SK-N-SH (cell line): ENCODE measurements at regions not wholly inside any gene's neighbourhood (a gene's known extent, or its start where the extent isn't known, plus 50 kb on each side); places are given as distances from the start of the nearest gene placed in this dataset.
"Not testable (repeated sequence)": the region's sequence is repeated elsewhere in the genome, so short reads cannot be mapped to it uniquely, and the experiment has no call there.

Experiments
- CTCF ChIA-PET: fragments of 300-600, 350-600 bp; formaldehyde crosslinking; extraction: SDS; loops from one replicate; lab custom pipeline; 2021; lab: Yijun Ruan, JAX
- POLR2A ChIA-PET: fragments of 350-600 bp; sonication (Branson Sonifier 250); formaldehyde crosslinking; extraction: SDS; loops from one replicate; lab custom pipeline; 2020; ENCODE audit warnings: antibody characterized with exemption, inconsistent platforms; lab: Yijun Ruan, JAX
- DNase-seq: peaks from one replicate; pipeline ENCODE4 v3.0.0; 2012
- H2AFZ ChIP-seq: fragments of 200-600 bp; sonication (generic); 2 replicates; pipeline ENCODE4 v1.8.1; 2016; ENCODE audit warnings: antibody characterized with exemption, mild to moderate bottlenecking, low read depth
- H3F3A ChIP-seq: fragments of 200-600 bp; sonication (generic); replicated peaks from 2 replicates; pipeline ENCODE3; 2016; ENCODE audit warnings: antibody characterized with exemption, mild to moderate bottlenecking; ENCODE audit not compliant: insufficient read depth
- H3K27ac ChIP-seq, 2 experiments: fragments of 200-500 bp in 1 of 2; fragments of 200-600 bp in 1 of 2; sonication (Bioruptor generic) in 1 of 2; sonication (generic), shearing (Covaris generic) in 1 of 2; 2 replicates each; pipeline versions ENCODE4 v1.5.1 to v1.6.1; 2014 to 2016; ENCODE audit warnings: low read depth in 2 of 2, inconsistent platforms in 1 of 2, low read length in 1 of 2, mild to moderate bottlenecking in 1 of 2, mixed read lengths in 1 of 2
- H3K27me3 ChIP-seq: fragments of 200-600 bp; sonication (generic), shearing (Covaris generic); 2 replicates; pipeline ENCODE4 v1.6.1; 2016; ENCODE audit warnings: mixed run types; ENCODE audit not compliant: insufficient read depth
- H3K36me3 ChIP-seq, 2 experiments: fragments of 200-500 bp in 1 of 2; fragments of 200-600 bp in 1 of 2; sonication (Bioruptor generic) in 1 of 2; sonication (generic) in 1 of 2; replicated peaks in 1 of 2; 2 replicates each; pipeline versions ENCODE3 to v1.5.1; 2014 to 2016; ENCODE audit warnings: low read length in 1 of 2, mild to moderate bottlenecking in 1 of 2; ENCODE audit not compliant: insufficient read depth in 2 of 2, control insufficient read depth in 1 of 2
- H3K4me1 ChIP-seq, 2 experiments: fragments of 200-500 bp in 1 of 2; fragments of 200-600 bp in 1 of 2; sonication (Bioruptor generic) in 1 of 2; sonication (generic), shearing (Covaris generic) in 1 of 2; 2 replicates each; pipeline versions ENCODE4 v1.5.1 to v1.6.1; 2014 to 2016; ENCODE audit warnings: low read depth in 1 of 2, low read length in 1 of 2, mixed run types in 1 of 2; ENCODE audit not compliant: insufficient read depth in 2 of 2, control insufficient read depth in 1 of 2
- H3K4me2 ChIP-seq: fragments of 200-600 bp; sonication (generic), shearing (Covaris generic); 2 replicates; pipeline ENCODE4 v1.6.1; 2017; ENCODE audit warnings: mixed run types
- H3K4me3 ChIP-seq, 2 experiments: fragments of 200-500 bp in 1 of 2; fragments of 200-600 bp in 1 of 2; sonication (Bioruptor generic) in 1 of 2; sonication (generic), shearing (Covaris generic) in 1 of 2; 2 replicates each; pipeline versions ENCODE4 v1.5.1 to v1.8.1; 2014 to 2016; ENCODE audit warnings: low read depth in 2 of 2, inconsistent platforms in 1 of 2, low read length in 1 of 2, mild to moderate bottlenecking in 1 of 2, mixed read lengths in 1 of 2, moderate library complexity in 1 of 2
- H3K79me2 ChIP-seq: fragments of 200-600 bp; sonication (generic); 2 replicates; pipeline ENCODE4 v1.8.1; 2017; ENCODE audit warnings: mild to moderate bottlenecking; ENCODE audit not compliant: insufficient read depth
- H3K9ac ChIP-seq: fragments of 200-600 bp; sonication (generic); 2 replicates; pipeline ENCODE4 v1.6.1; 2017; ENCODE audit warnings: mixed run types
- H3K9me2 ChIP-seq: fragments of 200-600 bp; sonication (generic); 2 replicates; pipeline ENCODE4 v1.6.1; 2017; ENCODE audit warnings: mixed run types
- H3K9me3 ChIP-seq: fragments of 200-600 bp; sonication (generic); 2 replicates; pipeline ENCODE4 v1.6.1; 2017; ENCODE audit warnings: mixed run types, mild to moderate bottlenecking, moderate library complexity
- H4K20me1 ChIP-seq: fragments of 200-600 bp; sonication (generic); 2 replicates; pipeline ENCODE4 v1.6.1; 2017; ENCODE audit warnings: mild to moderate bottlenecking, mixed run types; ENCODE audit not compliant: insufficient read depth
- CHD2 ChIP-seq: fragments of 150-350 bp; IDR thresholded peaks from 2 replicates; pipeline ENCODE4 v1.6.1; 2018; ENCODE audit warnings: low read length; ENCODE audit not compliant: partially characterized antibody
- CTCF ChIP-seq: fragments of 200-600 bp; sonication (generic); IDR thresholded peaks from 2 replicates; pipeline ENCODE4 v1.6.1; 2017; ENCODE audit warnings: antibody characterized with exemption, mild to moderate bottlenecking, moderate library complexity
- ELF1 ChIP-seq: IDR thresholded peaks from 2 replicates; pipeline ENCODE4 v1.4.0; 2012
- FOXM1 ChIP-seq: IDR thresholded peaks from 2 replicates; pipeline ENCODE4 v1.4.0; 2012; ENCODE audit warnings: low read depth, mild to moderate bottlenecking
- GABPA ChIP-seq: IDR thresholded peaks from 2 replicates; pipeline ENCODE4 v1.4.0; 2012; ENCODE audit warnings: low read depth, mild to moderate bottlenecking
- GATA2 ChIP-seq: sonication (generic); formaldehyde crosslinking; IDR thresholded peaks from 2 replicates; pipeline ENCODE4 v1.5.0; 2020; ENCODE audit warnings: mild to moderate bottlenecking, missing genetic modification reagents
- IRF3 ChIP-seq: fragments of 150-350 bp; IDR thresholded peaks from 2 replicates; pipeline ENCODE4 v1.6.1; 2016; ENCODE audit warnings: mild to moderate bottlenecking, low read depth, low read length
- NFIC ChIP-seq: IDR thresholded peaks from 2 replicates; pipeline ENCODE4 v1.4.0; 2012; ENCODE audit warnings: borderline replicate concordance
- NRF1 ChIP-seq: IDR thresholded peaks from 2 replicates; pipeline ENCODE4 v1.6.1; 2012; ENCODE audit warnings: low read depth, mild to moderate bottlenecking, low read length
- RAD21 ChIP-seq: IDR thresholded peaks from 2 replicates; pipeline ENCODE4 v1.6.1; 2012; ENCODE audit warnings: mild to moderate bottlenecking, low read length
- RCOR1 ChIP-seq: fragments of 150-350 bp; IDR thresholded peaks from 2 replicates; pipeline ENCODE4 v1.6.1; 2017; ENCODE audit warnings: antibody characterized with exemption, low read length
- RXRA ChIP-seq: IDR thresholded peaks from 2 replicates; pipeline ENCODE4 v1.4.0; 2012; ENCODE audit warnings: low read depth, mild to moderate bottlenecking, borderline replicate concordance
- SIN3A ChIP-seq: IDR thresholded peaks from 2 replicates; pipeline ENCODE4 v1.6.1; 2012; ENCODE audit warnings: low read depth, mild to moderate bottlenecking, low read length, moderate library complexity, borderline replicate concordance
- TEAD4 ChIP-seq: IDR thresholded peaks from 2 replicates; pipeline ENCODE4 v1.4.0; 2012; ENCODE audit warnings: mild to moderate bottlenecking, borderline replicate concordance; ENCODE audit not compliant: insufficient read depth
- ZBTB33 ChIP-seq: IDR thresholded peaks from 2 replicates; pipeline ENCODE4 v1.4.0; 2012; ENCODE audit warnings: low read depth, borderline replicate concordance
- WGBS: methylation state at CpG from one replicate; pipeline ENCODE4 v1.1.6; 2017; ENCODE audit warnings: low lambda C conversion rate; 5-methylcytosine and 5-hydroxymethylcytosine counted together

GRCh38 chr20:40004092-40004491 lies 684.9 kb downstream of the MAFB start:
- H3K27ac ChIP-seq, DNase-seq, H3K9me3 ChIP-seq, H3K9ac ChIP-seq, H3K4me3 ChIP-seq, H3K27me3 ChIP-seq, H3K36me3 ChIP-seq, H3K4me1 ChIP-seq, H3K79me2 ChIP-seq, H3K9me2 ChIP-seq, H2AFZ ChIP-seq, POLR2A ChIA-PET, H3F3A ChIP-seq, CTCF ChIA-PET, H4K20me1 ChIP-seq, H3K4me2 ChIP-seq: not testable (repeated sequence)
- 36% methylated on average over 2 of the region's 2 CpGs for WGBS

- Histone ChIP-seq H3K9ac (no peak overlapping the region), H4K20me1 (no peaks in the 10 kb centered on the region), H2AFZ (no peak overlapping the region), H3K36me3 (no peaks in the 10 kb centered on the region), H3K9me2 (no peaks in the 10 kb centered on the region), H3K4me2 (no peak overlapping the region), H3K9me3 (0 out of 2 replicates have a peak, but pooled peaks cover 3% of the 10 kb centered on the region), H3F3A (no peaks in the 10 kb centered on the region), H3K4me1 (no peaks in the 10 kb centered on the region; a peak in 1 of 4 replicates), H3K79me2 (no peaks in the 10 kb centered on the region), H3K27ac (no peak overlapping the region), H3K27me3 (no peaks in the 10 kb centered on the region), H3K4me3 (no peak overlapping the region)
- DNase-seq = no peak
- TF ChIP-seq RCOR1 = no peak
- TF ChIP-seq NRF1 = no peak
- no peak for TF ChIP-seq RAD21
- no peak for TF ChIP-seq CTCF
- no peak for TF ChIP-seq GATA2 (CRISPR knock-in tag)
- TF ChIP-seq IRF3 = no peak
- TF ChIP-seq RXRA = no peak
- TF ChIP-seq CHD2 = no peak
- no peak for TF ChIP-seq GABPA
- 34% methylated on average over 2 of the region's 2 CpGs for WGBS
- ChIA-PET POLR2A (no interaction called here), CTCF (no interaction called here)
Observed at GRCh38 chr20:39993742-39994141, 695.3 kb downstream of the MAFB start.

GRCh38 chr20:39990692-39991091 lies 698.3 kb downstream of the MAFB start:
- Histone ChIP-seq H3K36me3 (no peaks in the 10 kb centered on the region), H3K27ac (no peak overlapping the region), H3K79me2 (no peaks in the 10 kb centered on the region), H3K4me3 (no peak overlapping the region), H3K9me3 (0 out of 2 replicates have a peak, but pooled peaks cover 3% of the 10 kb centered on the region), H4K20me1 (no peaks in the 10 kb centered on the region), H3F3A (no peaks in the 10 kb centered on the region), H3K9ac (no peak overlapping the region), H3K27me3 (no peaks in the 10 kb centered on the region), H2AFZ (no peak overlapping the region), H3K4me2 (no peak overlapping the region), H3K9me2 (no peaks in the 10 kb centered on the region), H3K4me1 (peaks cover 8% of the 10 kb centered on the region in 2 experiments; a peak in 3 of 4 replicates)
- ChIA-PET POLR2A (no interaction called here), CTCF (interaction anchor here (1.6 kb wide), 1 partner anchor 9 kb away, joined by 3 read pairs; no protein-coding TSS in a partner anchor)
- DNase-seq = no peak
- no peak for TF ChIP-seq TEAD4
- TF ChIP-seq ZBTB33 = no peak
- TF ChIP-seq FOXM1 = no peak
- no peak for TF ChIP-seq ELF1
- no peak for TF ChIP-seq SIN3A
- TF ChIP-seq CTCF = no peak
- TF ChIP-seq RCOR1 = no peak
- no peak for TF ChIP-seq NFIC
- no peak for TF ChIP-seq RAD21
- TF ChIP-seq GABPA = no peak
